OCI-LY7 (cell line): ENCODE measurements at regions not wholly inside any gene's neighbourhood (a gene's known extent, or its start where the extent isn't known, plus 50 kb on each side); places are given as distances from the start of the nearest gene placed in this dataset.

ENCODE experiments used
- CTCF ChIP-seq: fragments of 200-600 bp; sonication (generic); conservative IDR thresholded peaks from 2 replicates; pipeline ENCODE4 v1.5.1; 2014; ENCODE audit warnings: mild to moderate bottlenecking, antibody characterized with exemption, low read length, moderate library complexity, mixed read lengths
- EZH2phosphoT487 ChIP-seq: fragments of 200-600 bp; sonication (generic); IDR thresholded peaks from 2 replicates; pipeline ENCODE4 v1.6.1; 2018; ENCODE audit warnings: low read depth, borderline replicate concordance, mild to moderate bottlenecking, mixed run types, antibody characterized with exemption, low read length, moderate library complexity, mixed read lengths

GRCh38 chr14:98236314-98236713 is 1035.7 kb downstream of the BCL11B start:
- TF ChIP-seq CTCF (no peak), EZH2phosphoT487 (no peak)
